CD14-positive monocyte (primary cell): ENCODE measurements at regions not wholly inside any gene's neighbourhood (a gene's known extent, or its start where the extent isn't known, plus 50 kb on each side); places are given as distances from the start of the nearest gene placed in this dataset.

Source experiments
- DNase-seq, 3 donors: peaks; one replicate each; pipeline ENCODE4 v3.0.0-alpha.2; 2011 to 2022
- H2AFZ ChIP-seq: 2 replicates; pipeline ENCODE4 v1.6.0; 2012; ENCODE audit warnings: mild to moderate bottlenecking, low read depth, low read length, inconsistent platforms; ENCODE audit not compliant: insufficient read depth, poor library complexity, severe bottlenecking
- H3K27ac ChIP-seq, 2 donors: 1 replicate in 1 of 2; 2 replicates in 1 of 2; pipeline ENCODE4 v1.5.1; 2012 to 2013; ENCODE audit warnings: low read length in 2 of 2, control low read depth in 1 of 2, inconsistent platforms in 1 of 2, low read depth in 1 of 2, mild to moderate bottlenecking in 1 of 2
- H3K27me3 ChIP-seq, 2 donors: one replicate each; pipeline versions ENCODE4 v1.6.0 to v1.6.1; 2011 to 2013; ENCODE audit warnings: low read length in 2 of 2; ENCODE audit not compliant: control insufficient read depth in 2 of 2, insufficient read depth in 2 of 2
- H3K36me3 ChIP-seq, 2 donors: replicated peaks in 1 of 2; 1 replicate in 1 of 2; 2 replicates in 1 of 2; pipeline versions ENCODE4 v1.5.1 to v1.6.1; 2012 to 2013; ENCODE audit warnings: low read length in 2 of 2, control low read depth in 1 of 2, inconsistent platforms in 1 of 2, mild to moderate bottlenecking in 1 of 2; ENCODE audit not compliant: insufficient read depth in 2 of 2, control insufficient read depth in 1 of 2
- H3K4me1 ChIP-seq, 2 donors: 1 replicate in 1 of 2; 2 replicates in 1 of 2; pipeline versions ENCODE4 v1.5.1 to v1.6.1; 2012 to 2013; ENCODE audit warnings: low read length in 2 of 2, control low read depth in 1 of 2, inconsistent platforms in 1 of 2, mild to moderate bottlenecking in 1 of 2, moderate library complexity in 1 of 2; ENCODE audit not compliant: insufficient read depth in 2 of 2, control insufficient read depth in 1 of 2
- H3K4me2 ChIP-seq: replicated peaks from 2 replicates; pipeline ENCODE3; 2012; ENCODE audit warnings: low read length, moderate library complexity, mild to moderate bottlenecking; ENCODE audit not compliant: poor library complexity, severe bottlenecking; ENCODE audit errors: extremely low read depth
- H3K4me3 ChIP-seq, 3 experiments: fragments of 200-600 bp in 1 of 3; sonication (generic) in 1 of 3; replicated peaks in 1 of 3; 1 replicate in 2 of 3; 2 replicates in 1 of 3; pipeline ENCODE4 v1.5.1; 2011 to 2013; ENCODE audit warnings: low read length in 3 of 3, mild to moderate bottlenecking in 3 of 3, control low read depth in 2 of 3, low read depth in 2 of 3, inconsistent platforms in 1 of 3, moderate library complexity in 1 of 3
- H3K79me2 ChIP-seq: 2 replicates; pipeline ENCODE4 v1.6.0; 2012; ENCODE audit warnings: mild to moderate bottlenecking, control low read depth, inconsistent platforms, low read length, moderate library complexity; ENCODE audit not compliant: insufficient read depth
- H3K9ac ChIP-seq: 2 replicates; pipeline ENCODE4 v1.6.0; 2017; ENCODE audit warnings: low read length, mild to moderate bottlenecking; ENCODE audit not compliant: insufficient read depth, poor library complexity, severe bottlenecking
- H3K9me3 ChIP-seq, 2 donors: replicated peaks in 1 of 2; 1 replicate in 1 of 2; 2 replicates in 1 of 2; pipeline versions ENCODE4 v1.5.1 to v1.6.1; 2012 to 2013; ENCODE audit warnings: low read length in 2 of 2, control low read depth in 1 of 2; ENCODE audit not compliant: control insufficient read depth in 1 of 2, insufficient read depth in 1 of 2
- H4K20me1 ChIP-seq: 2 replicates; pipeline ENCODE4 v1.6.0; 2012; ENCODE audit warnings: mild to moderate bottlenecking, low read length, control low read depth, moderate library complexity; ENCODE audit not compliant: insufficient read depth
- H3K27ac Mint-ChIP-seq, 7 donors: one replicate each; pipeline ENCODE4 v1.8.0; 2020; ENCODE audit warnings: mild to moderate bottlenecking in 7 of 7, mixed read lengths in 7 of 7, moderate library complexity in 6 of 7, inconsistent platforms in 2 of 7
- H3K27me3 Mint-ChIP-seq, 3 donors: one replicate each; pipeline ENCODE4 v1.8.0; 2021 to 2022; ENCODE audit warnings: low read depth in 3 of 3, mild to moderate bottlenecking in 3 of 3, mixed read lengths in 3 of 3, moderate library complexity in 3 of 3, inconsistent platforms in 1 of 3
- H3K36me3 Mint-ChIP-seq, 2 donors: one replicate each; pipeline ENCODE4 v1.8.0; 2020; ENCODE audit warnings: mixed read lengths in 2 of 2, inconsistent platforms in 1 of 2, mild to moderate bottlenecking in 1 of 2
- H3K4me1 Mint-ChIP-seq: one replicate; pipeline ENCODE4 v1.8.0; 2020; ENCODE audit warnings: mild to moderate bottlenecking, mixed read lengths
- H3K4me3 Mint-ChIP-seq, 2 donors: one replicate each; pipeline ENCODE4 v1.8.0; 2020; ENCODE audit warnings: mild to moderate bottlenecking in 2 of 2, mixed read lengths in 2 of 2, moderate library complexity in 1 of 2
- H3K9me3 Mint-ChIP-seq, 7 donors: one replicate each; pipeline ENCODE4 v1.8.0; 2020 to 2022; ENCODE audit warnings: mixed read lengths in 7 of 7, mild to moderate bottlenecking in 6 of 7, moderate library complexity in 6 of 7, inconsistent platforms in 2 of 7
- CTCF ChIP-seq: fragments of 200-600 bp; IDR thresholded peaks from one replicate; pipeline ENCODE4 v1.8.0; 2022; ENCODE audit warnings: antibody characterized with exemption, mild to moderate bottlenecking
- intact Hi-C, 2 donors: fragments of 100-400 bp; cut with micrococcal nuclease; formaldehyde crosslinking; loops; one replicate each; pipeline versions ENCODE4 v1.15.0 to v1.15.1; 2023

GRCh38 chr3:96491023-96491422 lies 323.4 kb upstream of the EPHA6 start:
- TF ChIP-seq CTCF, result no peak
- no peak overlapping the region for H3K27ac ChIP-seq
- no peaks in the 10 kb centered on the region for H3K4me1 ChIP-seq
- H3K4me3 Mint-ChIP-seq, result no peak overlapping the region
- H3K9me3 Mint-ChIP-seq, result peaks cover 6 to 24% (median 13%) of the 10 kb centered on the region in 7 donors
- H3K27me3 ChIP-seq, result no peaks in the 10 kb centered on the region
- intact Hi-C loops, result no loop called here
- DNase-seq, result no peak
- H2AFZ ChIP-seq, result no peak overlapping the region
- H3K4me1 Mint-ChIP-seq, result no peaks in the 10 kb centered on the region
- H3K4me2 ChIP-seq, result no peak overlapping the region
- H3K36me3 ChIP-seq, result no peaks in the 10 kb centered on the region
- H3K36me3 Mint-ChIP-seq, result no peaks in the 10 kb centered on the region
- no peaks in the 10 kb centered on the region for H3K79me2 ChIP-seq
- no peaks in the 10 kb centered on the region for H4K20me1 ChIP-seq
- H3K4me3 ChIP-seq, result no peak overlapping the region
- H3K27me3 Mint-ChIP-seq, result no peaks in the 10 kb centered on the region
- no peak overlapping the region for H3K9ac ChIP-seq
- H3K27ac Mint-ChIP-seq, result no peak overlapping the region
- peaks cover 14 to 18% of the 10 kb centered on the region in 2 donors for H3K9me3 ChIP-seq

DNA sequence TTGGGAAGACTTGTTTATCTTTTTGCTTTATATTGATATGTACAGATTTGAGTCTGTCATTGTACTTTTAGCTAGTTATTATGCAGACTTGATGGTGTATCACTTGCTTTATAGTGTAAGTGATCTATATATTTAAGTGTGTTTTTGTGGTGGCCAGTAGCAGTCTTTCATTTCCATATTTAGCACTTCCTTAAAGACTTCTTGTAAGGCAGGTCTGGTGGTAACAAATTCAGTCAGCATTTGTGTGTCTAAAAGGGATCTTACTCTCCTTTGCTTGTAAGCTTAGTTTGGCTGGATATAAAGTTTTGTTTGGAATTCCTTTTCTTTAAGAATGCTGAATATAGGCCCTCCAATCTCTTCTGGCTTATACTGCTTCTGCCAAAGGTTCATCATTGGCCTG lies 322.5 kb upstream of the EPHA6 start:
- H3K4me1 Mint-ChIP-seq, result no peaks in the 10 kb centered on the region
- no peak overlapping the region for H3K4me3 ChIP-seq

More for the DNA sequence above, 322.5 kb upstream of the EPHA6 start:
- H3K9me3 ChIP-seq, result peaks cover 14 to 18% of the 10 kb centered on the region in 2 donors
- H2AFZ ChIP-seq, result no peak overlapping the region
- no peak for DNase-seq
- no peak overlapping the region for H3K27ac Mint-ChIP-seq
- no peak for TF ChIP-seq CTCF
- H3K9me3 Mint-ChIP-seq, result peaks cover 6 to 24% (median 13%) of the 10 kb centered on the region in 7 donors
- H3K4me2 ChIP-seq, result no peak overlapping the region
- H3K36me3 Mint-ChIP-seq, result no peaks in the 10 kb centered on the region
- H4K20me1 ChIP-seq, result no peaks in the 10 kb centered on the region
- no peaks in the 10 kb centered on the region for H3K4me1 ChIP-seq
- no peak overlapping the region for H3K27ac ChIP-seq
- no peaks in the 10 kb centered on the region for H3K36me3 ChIP-seq
- no peaks in the 10 kb centered on the region for H3K79me2 ChIP-seq
- no peak overlapping the region for H3K4me3 Mint-ChIP-seq
- H3K27me3 Mint-ChIP-seq, result no peaks in the 10 kb centered on the region
- intact Hi-C loops, result no loop called here
- no peaks in the 10 kb centered on the region for H3K27me3 ChIP-seq
- H3K9ac ChIP-seq, result no peak overlapping the region
